ENCODE measurements at regions not wholly inside any gene's neighbourhood (a gene's known extent, or its start where the extent isn't known, plus 50 kb on each side); places are given as distances from the start of the nearest gene placed in this dataset.

GRCh38 chr2:37786854-37787253 lies 115.4 kb upstream of the CDC42EP3 start:
- Histone ChIP-seq H3K4me1 (ENCODE audit: control insufficient read depth, insufficient read depth, low read length) (no peaks in the 10 kb centered on the region), H3K27ac (ENCODE audit: low read depth, low read length) (no peak overlapping the region), H3K36me3 (ENCODE audit: control insufficient read depth, insufficient read depth, low read length) (no peaks in the 10 kb centered on the region), H3K27me3 (ENCODE audit: control insufficient read depth, insufficient read depth, low read length) (no peaks in the 10 kb centered on the region), H3K9me3 (ENCODE audit: control insufficient read depth, insufficient read depth, low read length) (no peaks in the 10 kb centered on the region), H3K4me3 (ENCODE audit: low read depth, low read length) (no peak overlapping the region)
- 64% methylated on average over 5 of the region's 5 CpGs for WGBS (ENCODE audit: insufficient coverage)
- DNase-seq (ENCODE audit: low read depth in 4 of 6, low spot score in 6 of 6) = peak in 1 of 6 donors; percentile 65

- Histone ChIP-seq H3K36me3 (ENCODE audit: control insufficient read depth, insufficient read depth, low read length) (no peaks in the 10 kb centered on the region), H3K4me1 (ENCODE audit: control insufficient read depth, insufficient read depth, low read length) (no peaks in the 10 kb centered on the region), H3K4me3 (ENCODE audit: low read depth, low read length) (no peak overlapping the region), H3K27ac (ENCODE audit: low read depth, low read length) (no peak overlapping the region), H3K27me3 (ENCODE audit: control insufficient read depth, insufficient read depth, low read length) (no peaks in the 10 kb centered on the region), H3K9me3 (ENCODE audit: control insufficient read depth, insufficient read depth, low read length) (no peaks in the 10 kb centered on the region)
- DNase-seq (ENCODE audit: low read depth in 4 of 6, low spot score in 6 of 6) = no peak
These were observed 117.3 kb upstream of the CDC42EP3 start for GRCh38 chr2:37788602-37789209.

GRCh38 chr2:37790019-37790418 lies 118.6 kb upstream of the CDC42EP3 start:
- H3K9me3 ChIP-seq (ENCODE audit: control insufficient read depth, insufficient read depth, low read length) = no peaks in the 10 kb centered on the region
- H3K27me3 ChIP-seq (ENCODE audit: control insufficient read depth, insufficient read depth, low read length) = no peaks in the 10 kb centered on the region
- no peaks in the 10 kb centered on the region for H3K36me3 ChIP-seq (ENCODE audit: control insufficient read depth, insufficient read depth, low read length)
- no peak overlapping the region for H3K4me3 ChIP-seq (ENCODE audit: low read depth, low read length)
- no peaks in the 10 kb centered on the region for H3K4me1 ChIP-seq (ENCODE audit: control insufficient read depth, insufficient read depth, low read length)
- no CpG with 5 or more reads among the region's 2 CpGs for WGBS (ENCODE audit: insufficient coverage)
- no peak overlapping the region for H3K27ac ChIP-seq (ENCODE audit: low read depth, low read length)
- no peak for DNase-seq (ENCODE audit: low read depth in 4 of 6, low spot score in 6 of 6)

GRCh38 chr2:37790462-37790861 lies 119.0 kb upstream of the CDC42EP3 start:
- H3K4me1 ChIP-seq (ENCODE audit: control insufficient read depth, insufficient read depth, low read length) = no peaks in the 10 kb centered on the region
- DNase-seq (ENCODE audit: low read depth in 4 of 6, low spot score in 6 of 6) = no peak
- no peaks in the 10 kb centered on the region for H3K9me3 ChIP-seq (ENCODE audit: control insufficient read depth, insufficient read depth, low read length)
- no peaks in the 10 kb centered on the region for H3K36me3 ChIP-seq (ENCODE audit: control insufficient read depth, insufficient read depth, low read length)
- H3K27ac ChIP-seq (ENCODE audit: low read depth, low read length) = no peak overlapping the region
- no peaks in the 10 kb centered on the region for H3K27me3 ChIP-seq (ENCODE audit: control insufficient read depth, insufficient read depth, low read length)
- no peak overlapping the region for H3K4me3 ChIP-seq (ENCODE audit: low read depth, low read length)
- WGBS (ENCODE audit: insufficient coverage) = no CpG with 5 or more reads among the region's 3 CpGs

- Histone ChIP-seq H3K27me3 (ENCODE audit: control insufficient read depth, insufficient read depth, low read length) (no peaks in the 10 kb centered on the region), H3K9me3 (ENCODE audit: control insufficient read depth, insufficient read depth, low read length) (no peaks in the 10 kb centered on the region), H3K36me3 (ENCODE audit: control insufficient read depth, insufficient read depth, low read length) (no peaks in the 10 kb centered on the region), H3K4me3 (ENCODE audit: low read depth, low read length) (no peak overlapping the region), H3K4me1 (ENCODE audit: control insufficient read depth, insufficient read depth, low read length) (no peaks in the 10 kb centered on the region), H3K27ac (ENCODE audit: low read depth, low read length) (no peak overlapping the region)
- DNase-seq (ENCODE audit: low read depth in 4 of 6, low spot score in 6 of 6) = no peak
- WGBS (ENCODE audit: insufficient coverage) = no CpG with 5 or more reads among the region's 1 CpG
These were observed 120.9 kb upstream of the CDC42EP3 start for GRCh38 chr2:37792366-37792765.

- Histone ChIP-seq H3K27me3 (ENCODE audit: control insufficient read depth, insufficient read depth, low read length) (no peaks in the 10 kb centered on the region), H3K36me3 (ENCODE audit: control insufficient read depth, insufficient read depth, low read length) (no peaks in the 10 kb centered on the region), H3K4me3 (ENCODE audit: low read depth, low read length) (no peak overlapping the region), H3K27ac (ENCODE audit: low read depth, low read length) (no peak overlapping the region), H3K9me3 (ENCODE audit: control insufficient read depth, insufficient read depth, low read length) (no peaks in the 10 kb centered on the region), H3K4me1 (ENCODE audit: control insufficient read depth, insufficient read depth, low read length) (no peaks in the 10 kb centered on the region)
- DNase-seq (ENCODE audit: low read depth in 4 of 6, low spot score in 6 of 6) = no peak
- whole genome bisulfite sequencing (ENCODE audit: insufficient coverage) = 83% methylated on average over 1 of the region's 1 CpG
These were observed 121.6 kb upstream of the CDC42EP3 start for GRCh38 chr2:37793004-37793403.

GRCh38 chr2:37794717-37795116 lies 123.3 kb upstream of the CDC42EP3 start:
- Histone ChIP-seq H3K27me3 (ENCODE audit: control insufficient read depth, insufficient read depth, low read length) (no peaks in the 10 kb centered on the region), H3K4me1 (ENCODE audit: control insufficient read depth, insufficient read depth, low read length) (no peaks in the 10 kb centered on the region), H3K4me3 (ENCODE audit: low read depth, low read length) (no peak overlapping the region), H3K36me3 (ENCODE audit: control insufficient read depth, insufficient read depth, low read length) (no peaks in the 10 kb centered on the region), H3K9me3 (ENCODE audit: control insufficient read depth, insufficient read depth, low read length) (no peaks in the 10 kb centered on the region), H3K27ac (ENCODE audit: low read depth, low read length) (no peak overlapping the region)
- no peak for DNase-seq (ENCODE audit: low read depth in 4 of 6, low spot score in 6 of 6)

GRCh38 chr2:37795456-37795855 lies 124.0 kb upstream of the CDC42EP3 start:
- WGBS (ENCODE audit: insufficient coverage) = no CpG with 5 or more reads among the region's 1 CpG
- no peak for DNase-seq (ENCODE audit: low read depth in 4 of 6, low spot score in 6 of 6)
- H3K27me3 ChIP-seq (ENCODE audit: control insufficient read depth, insufficient read depth, low read length) = no peaks in the 10 kb centered on the region

GRCh38 chr2:37795938-37796337 lies 124.5 kb upstream of the CDC42EP3 start:
- WGBS (ENCODE audit: insufficient coverage) = no CpG with 5 or more reads among the region's 2 CpGs
- H3K4me1 ChIP-seq (ENCODE audit: control insufficient read depth, insufficient read depth, low read length) = no peaks in the 10 kb centered on the region
- H3K27me3 ChIP-seq (ENCODE audit: control insufficient read depth, insufficient read depth, low read length) = no peaks in the 10 kb centered on the region
- DNase-seq (ENCODE audit: low read depth in 4 of 6, low spot score in 6 of 6) = no peak
- H3K27ac ChIP-seq (ENCODE audit: low read depth, low read length) = no peak overlapping the region
- no peak overlapping the region for H3K4me3 ChIP-seq (ENCODE audit: low read depth, low read length)
- H3K36me3 ChIP-seq (ENCODE audit: control insufficient read depth, insufficient read depth, low read length) = no peaks in the 10 kb centered on the region
- H3K9me3 ChIP-seq (ENCODE audit: control insufficient read depth, insufficient read depth, low read length) = no peaks in the 10 kb centered on the region

More at GRCh38 chr2:37795456-37795855, 124.0 kb upstream of the CDC42EP3 start:
- no peaks in the 10 kb centered on the region for H3K4me1 ChIP-seq (ENCODE audit: control insufficient read depth, insufficient read depth, low read length)
- no peak overlapping the region for H3K4me3 ChIP-seq (ENCODE audit: low read depth, low read length)
- H3K9me3 ChIP-seq (ENCODE audit: control insufficient read depth, insufficient read depth, low read length) = no peaks in the 10 kb centered on the region
- no peaks in the 10 kb centered on the region for H3K36me3 ChIP-seq (ENCODE audit: control insufficient read depth, insufficient read depth, low read length)
- H3K27ac ChIP-seq (ENCODE audit: low read depth, low read length) = no peak overlapping the region

GRCh38 chr2:37796481-37796880 lies 125.0 kb upstream of the CDC42EP3 start:
- Histone ChIP-seq H3K27me3 (ENCODE audit: control insufficient read depth, insufficient read depth, low read length) (no peaks in the 10 kb centered on the region), H3K4me1 (ENCODE audit: control insufficient read depth, insufficient read depth, low read length) (no peaks in the 10 kb centered on the region), H3K4me3 (ENCODE audit: low read depth, low read length) (no peak overlapping the region), H3K36me3 (ENCODE audit: control insufficient read depth, insufficient read depth, low read length) (no peaks in the 10 kb centered on the region), H3K27ac (ENCODE audit: low read depth, low read length) (no peak overlapping the region), H3K9me3 (ENCODE audit: control insufficient read depth, insufficient read depth, low read length) (no peaks in the 10 kb centered on the region)
- 94% methylated on average over 2 of the region's 4 CpGs for whole genome bisulfite sequencing (ENCODE audit: insufficient coverage)
- DNase-seq (ENCODE audit: low read depth in 4 of 6, low spot score in 6 of 6) = no peak

Data from spinal cord (tissue), 9 donors.